ENCODE measurements at regions not wholly inside any gene's neighbourhood (a gene's known extent, or its start where the extent isn't known, plus 50 kb on each side); places are given as distances from the start of the nearest gene placed in this dataset.

- DNase-seq = no peak
- Histone ChIP-seq H3F3A (replicated peaks; ENCODE audit: insufficient read depth) (peaks cover 15% of the 10 kb centered on the region), H3K4me2 (no peak overlapping the region), H3K4me1 (ENCODE audit: control insufficient read depth in 1 of 2, insufficient read depth in 2 of 2, low read depth in 1 of 2, low read length in 1 of 2) (peaks cover 2 to 10% of the 10 kb centered on the region in 2 experiments; a peak in 3 of 4 replicates), H3K4me3 (ENCODE audit: low read depth in 2 of 2, low read length in 1 of 2) (no peak overlapping the region), H3K9me3 (no peaks in the 10 kb centered on the region), H4K20me1 (ENCODE audit: insufficient read depth) (no peaks in the 10 kb centered on the region), H3K36me3 (replicated peaks in 1 of 2; ENCODE audit: control insufficient read depth in 1 of 2, insufficient read depth in 2 of 2, low read length in 1 of 2) (no peaks in the 10 kb centered on the region), H2AFZ (ENCODE audit: low read depth) (no peak overlapping the region), H3K9ac (no peak overlapping the region), H3K27ac (ENCODE audit: low read depth in 2 of 2, low read length in 1 of 2) (no peak overlapping the region), H3K79me2 (ENCODE audit: insufficient read depth) (no peaks in the 10 kb centered on the region), H3K27me3 (ENCODE audit: insufficient read depth) (no peaks in the 10 kb centered on the region), H3K9me2 (no peaks in the 10 kb centered on the region)
- ChIA-PET POLR2A (no interaction called here), CTCF (interaction anchor here (0.8 kb wide), 1 partner anchor 71 kb away, joined by 3 read pairs; no protein-coding TSS in a partner anchor)
- WGBS (ENCODE audit: low lambda C conversion rate) = 83% methylated on average over 10 of the region's 10 CpGs
- TF ChIP-seq SIN3A (IDR thresholded peaks at IDR 0.05; ENCODE audit: borderline replicate concordance, low read depth, low read length) (no peak), TCF12 (IDR thresholded peaks at IDR 0.05) (no peak), USF2 (IDR thresholded peaks at IDR 0.05; ENCODE audit: borderline replicate concordance, low read depth, low read length) (no peak), TEAD4 (IDR thresholded peaks at IDR 0.05; ENCODE audit: borderline replicate concordance, insufficient read depth) (no peak), EP300 (IDR thresholded peaks at IDR 0.05; ENCODE audit: borderline replicate concordance in 1 of 2, low read depth in 1 of 2, low read length in 1 of 2) (no peak), RXRA (IDR thresholded peaks at IDR 0.05; ENCODE audit: borderline replicate concordance, low read depth) (no peak), RFX5 (IDR thresholded peaks at IDR 0.05; ENCODE audit: low read length) (no peak), CTCF (IDR thresholded peaks at IDR 0.05) (no peak)
Observed at GRCh38 chr21:35208104-35208503, 159.0 kb upstream of the RUNX1 start.

- Histone ChIP-seq H3K79me2 (ENCODE audit: insufficient read depth) (no peaks in the 10 kb centered on the region), H3F3A (replicated peaks; ENCODE audit: insufficient read depth) (peaks cover 23% of the 10 kb centered on the region), H3K36me3 (replicated peaks in 1 of 2; ENCODE audit: control insufficient read depth in 1 of 2, insufficient read depth in 2 of 2, low read length in 1 of 2) (no peaks in the 10 kb centered on the region), H2AFZ (ENCODE audit: low read depth) (no peak overlapping the region), H4K20me1 (ENCODE audit: insufficient read depth) (no peaks in the 10 kb centered on the region), H3K9me3 (no peaks in the 10 kb centered on the region), H3K27ac (ENCODE audit: low read depth in 2 of 2, low read length in 1 of 2) (no peak overlapping the region), H3K27me3 (ENCODE audit: insufficient read depth) (no peaks in the 10 kb centered on the region), H3K4me2 (no peak overlapping the region), H3K4me1 (ENCODE audit: control insufficient read depth in 1 of 2, insufficient read depth in 2 of 2, low read depth in 1 of 2, low read length in 1 of 2) (peaks cover 2 to 10% of the 10 kb centered on the region in 2 experiments), H3K9ac (no peak overlapping the region), H3K4me3 (ENCODE audit: low read depth in 2 of 2, low read length in 1 of 2) (no peak overlapping the region), H3K9me2 (no peaks in the 10 kb centered on the region)
- DNase-seq = no peak
- ChIA-PET POLR2A (no interaction called here), CTCF (no interaction called here)
- TF ChIP-seq NRF1 (IDR thresholded peaks at IDR 0.05; ENCODE audit: low read depth, low read length) = no peak
- TF ChIP-seq GABPA (IDR thresholded peaks at IDR 0.05; ENCODE audit: low read depth) = no peak
- TF ChIP-seq GATA2 (CRISPR knock-in tag; IDR thresholded peaks at IDR 0.05) = no peak
- TF ChIP-seq TCF12 (IDR thresholded peaks at IDR 0.05) = no peak
- TF ChIP-seq RXRA (IDR thresholded peaks at IDR 0.05; ENCODE audit: borderline replicate concordance, low read depth) = no peak
- no peak for TF ChIP-seq TAF1 (IDR thresholded peaks at IDR 0.05; ENCODE audit: borderline replicate concordance, low read depth, low read length)
- WGBS (ENCODE audit: low lambda C conversion rate) = 87% methylated on average over 3 of the region's 9 CpGs
Observed at GRCh38 chr21:35207322-35207721, 158.2 kb upstream of the RUNX1 start.

Data from SK-N-SH (cell line).